GM10248 (cell line): ENCODE measurements at regions not wholly inside any gene's neighbourhood (a gene's known extent, or its start where the extent isn't known, plus 50 kb on each side); places are given as distances from the start of the nearest gene placed in this dataset.

Source experiments
- CTCF ChIA-PET: fragments of 300-600 bp; sonication (Branson Sonifier 250); formaldehyde crosslinking; extraction: SDS; loops from one replicate; lab custom pipeline; 2021; ENCODE audit warnings: antibody characterized with exemption; lab: Yijun Ruan, JAX
- POLR2A ChIA-PET: fragments of 350-650 bp; sonication (Branson Sonifier 250); formaldehyde crosslinking; extraction: SDS; loops from one replicate; lab custom pipeline; 2020; ENCODE audit warnings: antibody characterized with exemption; lab: Yijun Ruan, JAX
- DNase-seq: peaks from one replicate; pipeline ENCODE4 v3.0.0; 2012; ENCODE audit errors: extremely low spot score
- CTCF ChIP-seq: IDR thresholded peaks from 2 replicates; pipeline ENCODE4 v1.5.1; 2012; ENCODE audit warnings: mild to moderate bottlenecking, low read depth; ENCODE audit errors: extremely low read depth, missing control alignments, control extremely low read depth

DNA sequence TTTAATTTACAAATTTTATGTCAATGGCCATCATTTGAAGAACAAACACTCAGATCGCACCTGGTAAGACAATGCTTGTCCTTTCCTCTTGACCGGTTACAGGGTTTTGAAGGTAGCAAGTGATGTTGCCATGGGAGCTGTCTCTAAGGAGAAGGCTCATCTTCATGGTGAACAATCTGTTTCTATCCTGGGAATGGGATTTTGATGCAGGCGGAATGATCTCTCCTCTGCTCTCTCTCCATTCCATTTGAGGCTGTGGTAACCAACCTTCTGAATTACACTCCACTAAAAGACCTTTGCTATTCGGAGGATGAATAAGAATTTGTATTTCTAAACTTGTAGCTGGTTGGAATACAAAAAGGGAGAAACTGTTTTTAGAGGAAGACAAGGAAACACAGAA is 57.9 kb upstream of the SLC5A9 start:
- CTCF ChIA-PET: no interaction called here

DNA sequence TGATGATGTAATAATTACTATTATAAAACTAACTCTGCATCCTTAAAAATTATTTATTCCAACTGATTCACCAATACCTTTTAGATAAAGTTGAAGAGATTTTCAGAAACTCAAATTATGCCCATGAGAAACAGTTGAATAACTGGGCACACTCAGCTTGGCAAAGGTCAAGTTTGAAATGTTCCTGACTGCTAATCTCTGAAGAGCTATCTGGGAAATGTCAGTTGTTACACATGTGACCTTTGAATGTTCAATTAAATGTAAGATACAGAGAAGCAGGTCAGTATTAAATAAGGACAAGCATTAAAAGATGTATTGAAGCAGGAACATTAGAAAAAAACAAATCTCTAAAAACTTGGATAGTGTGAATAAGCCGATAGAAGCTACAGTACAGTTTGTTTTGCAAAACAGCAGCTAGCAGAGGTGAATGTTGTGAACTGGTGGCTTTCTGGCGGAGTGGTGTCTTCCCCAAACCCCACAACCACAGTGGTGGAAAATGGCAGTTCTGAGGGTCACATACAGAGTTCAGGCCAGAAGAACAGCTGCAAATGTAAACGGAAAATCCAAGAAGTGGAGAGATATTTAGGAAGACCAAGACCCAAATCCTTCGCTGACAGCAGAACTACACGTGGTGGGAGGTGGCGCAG is 61.9 kb upstream of the SLC5A9 start:
- CTCF ChIA-PET: interaction anchor here (1.2 kb wide), 1 partner anchor 51 kb away, joined by 4 read pairs; no protein-coding TSS in a partner anchor
- TF ChIP-seq CTCF: no peak
- DNase-seq: no peak
- POLR2A ChIA-PET: no interaction called here

More for the DNA sequence above, 57.9 kb upstream of the SLC5A9 start:
- TF ChIP-seq CTCF: no peak
- POLR2A ChIA-PET: no interaction called here
- DNase-seq: no peak

DNA sequence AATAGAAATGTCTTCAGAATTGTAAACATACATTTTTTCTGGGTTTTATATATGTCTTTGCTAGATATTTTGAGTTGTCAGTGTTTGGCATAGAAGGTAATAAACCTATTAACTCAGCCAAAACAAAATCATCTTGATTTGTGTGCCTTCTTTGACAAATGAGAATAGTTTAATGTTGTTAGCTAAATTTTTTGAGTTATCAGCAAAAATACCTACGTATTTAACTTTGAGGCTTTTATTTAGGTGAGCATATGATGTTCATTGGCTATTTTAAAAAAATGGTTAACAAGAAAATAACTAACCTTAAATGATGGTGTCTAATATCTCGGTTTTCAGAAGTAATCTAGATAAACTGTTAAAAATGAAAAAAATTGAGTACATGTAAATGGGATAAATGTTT is 83.2 kb upstream of the SLC5A9 start:
- TF ChIP-seq CTCF: no peak
- ChIA-PET CTCF (no interaction called here), POLR2A (no interaction called here)
- DNase-seq: no peak

GRCh38 chr1:48127735-48128685 is 94.5 kb upstream of the SLC5A9 start:
- ChIA-PET CTCF (no interaction called here), POLR2A (no interaction called here)
- no peak for DNase-seq
- TF ChIP-seq CTCF: no peak

DNA sequence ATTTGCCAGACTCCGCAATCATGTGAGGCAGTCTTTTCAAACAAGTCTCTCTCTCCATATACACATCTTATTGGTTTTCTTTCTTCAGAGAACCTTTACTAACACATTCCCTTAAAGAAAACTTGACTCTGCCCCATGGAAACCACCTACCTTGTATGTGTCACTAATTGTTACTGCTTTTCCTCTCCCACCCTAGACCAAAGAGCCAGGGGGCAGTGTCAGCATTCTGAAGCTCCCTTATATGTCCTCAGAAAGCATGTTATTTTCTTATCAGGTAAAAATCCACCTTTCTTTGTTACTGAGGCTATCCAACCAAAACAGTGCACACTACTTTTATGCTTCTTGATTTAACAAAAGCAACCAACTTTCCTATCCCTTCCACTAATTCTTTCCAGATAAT is 98.9 kb upstream of the SLC5A9 start:
- TF ChIP-seq CTCF: no peak
- DNase-seq: no peak
- ChIA-PET CTCF (interaction anchor here (1.6 kb wide), 1 partner anchor 80 kb away, joined by 3 read pairs; no protein-coding TSS in a partner anchor), POLR2A (no interaction called here)

- no peak for DNase-seq
- ChIA-PET POLR2A (no interaction called here), CTCF (no interaction called here)
- no peak for TF ChIP-seq CTCF
Measured at GRCh38 chr1:48121955-48122354, 100.6 kb upstream of the SLC5A9 start.
